IMR-90 (cell line): ENCODE measurements at regions not wholly inside any gene's neighbourhood (a gene's known extent, or its start where the extent isn't known, plus 50 kb on each side); places are given as distances from the start of the nearest gene placed in this dataset.

Source experiments
- ATAC-seq: fragments of 200-7000 bp; cut with Tn5 transposase; 2 replicates; pipeline ENCODE4 v1.9.1; 2020; ENCODE audit warnings: low read depth, mild to moderate bottlenecking, moderate library complexity
- BruUV-seq: library from RNA; stranded (reverse); fragments of 400-500 nt; replicated peaks from 2 replicates; lab custom pipeline; 2021; lab: Mats Ljungman, UMichigan
- CTCF ChIA-PET: fragments of 300-600 bp; formaldehyde crosslinking; extraction: SDS; loops from one replicate; lab custom pipeline; 2021; ENCODE audit warnings: antibody characterized with exemption; lab: Yijun Ruan, JAX
- POLR2A ChIA-PET: fragments of 300-600 bp; sonication (Branson Sonifier 250); formaldehyde crosslinking; loops from one replicate; lab custom pipeline; 2022; ENCODE audit warnings: antibody characterized with exemption; ENCODE audit not compliant: unreplicated experiment; lab: Charles Lee
- DNase-seq: peaks from one replicate; pipeline ENCODE4 v3.0.0; 2013
- H2AFZ ChIP-seq: replicated peaks from 2 replicates; pipeline ENCODE3; 2013; ENCODE audit warnings: low read length, mild to moderate bottlenecking; ENCODE audit not compliant: poor library complexity
- H2AK5ac ChIP-seq: 2 replicates; pipeline ENCODE4 v1.6.1; 2013; ENCODE audit warnings: low read depth, low read length, inconsistent platforms
- H2AK9ac ChIP-seq: replicated peaks from 2 replicates; pipeline ENCODE3; 2013; ENCODE audit warnings: mild to moderate bottlenecking, low read depth, low read length, moderate library complexity; ENCODE audit not compliant: poor library complexity
- H2BK120ac ChIP-seq: 2 replicates; pipeline ENCODE4 v1.6.1; 2013; ENCODE audit warnings: low read depth, low read length, inconsistent platforms
- H2BK15ac ChIP-seq: 3 replicates; pipeline ENCODE4 v1.6.1; 2013; ENCODE audit warnings: low read depth, low read length, inconsistent platforms
- H2BK20ac ChIP-seq: 2 replicates; pipeline ENCODE4 v1.6.1; 2013; ENCODE audit warnings: low read depth, mild to moderate bottlenecking, inconsistent platforms, low read length, moderate library complexity
- H2BK5ac ChIP-seq: 2 replicates; pipeline ENCODE4 v1.6.1; 2013; ENCODE audit warnings: mild to moderate bottlenecking, low read depth, low read length, inconsistent platforms; ENCODE audit not compliant: poor library complexity, severe bottlenecking
- H3K14ac ChIP-seq: replicated peaks from 2 replicates; pipeline ENCODE4 v1.6.1; 2013; ENCODE audit warnings: low read depth, low read length, inconsistent platforms
- H3K18ac ChIP-seq: 2 replicates; pipeline ENCODE4 v1.6.1; 2013; ENCODE audit warnings: low read depth, low read length, control low read depth
- H3K23ac ChIP-seq: 2 replicates; pipeline ENCODE4 v1.6.1; 2013; ENCODE audit warnings: low read depth, low read length, inconsistent platforms
- H3K27ac ChIP-seq: 2 replicates; pipeline ENCODE4 v1.5.1; 2013; ENCODE audit warnings: mild to moderate bottlenecking, control low read depth, low read length; ENCODE audit not compliant: insufficient read depth
- H3K27me3 ChIP-seq: 2 replicates; pipeline ENCODE4 v1.6.1; 2013; ENCODE audit warnings: low read length; ENCODE audit not compliant: control insufficient read depth, insufficient read depth
- H3K36me3 ChIP-seq: 2 replicates; pipeline ENCODE4 v1.6.1; 2013; ENCODE audit warnings: low read length, mixed read lengths; ENCODE audit not compliant: control insufficient read depth, insufficient read depth
- H3K4ac ChIP-seq: 2 replicates; pipeline ENCODE4 v1.6.1; 2013; ENCODE audit warnings: low read depth, low read length, inconsistent platforms
- H3K4me1 ChIP-seq: 2 replicates; pipeline ENCODE4 v1.6.1; 2013; ENCODE audit warnings: low read length, mixed read lengths; ENCODE audit not compliant: control insufficient read depth, insufficient read depth
- H3K4me2 ChIP-seq: 2 replicates; pipeline ENCODE4 v1.6.1; 2013; ENCODE audit warnings: low read depth, mild to moderate bottlenecking, control low read depth, low read length, moderate library complexity
- H3K4me3 ChIP-seq: 2 replicates; pipeline ENCODE4 v1.5.1; 2013; ENCODE audit warnings: low read depth, mild to moderate bottlenecking, control low read depth, low read length, moderate library complexity; ENCODE audit not compliant: insufficient read depth
- H3K56ac ChIP-seq: 2 replicates; pipeline ENCODE4 v1.6.1; 2013; ENCODE audit warnings: low read length, inconsistent platforms; ENCODE audit not compliant: insufficient read depth; ENCODE audit errors: extremely low read depth
- H3K79me1 ChIP-seq, 2 experiments: 2 replicates each; pipeline ENCODE4 v1.6.1; 2013; ENCODE audit warnings: low read length in 2 of 2, inconsistent platforms in 1 of 2, low read depth in 1 of 2
- H3K9ac ChIP-seq: 2 replicates; pipeline ENCODE4 v1.6.1; 2013; ENCODE audit warnings: low read depth, low read length, control low read depth
- H3K9me1 ChIP-seq: 2 replicates; pipeline ENCODE4 v1.6.1; 2013; ENCODE audit warnings: low read length, inconsistent platforms; ENCODE audit not compliant: insufficient read depth
- H3K9me3 ChIP-seq: 2 replicates; pipeline ENCODE4 v1.6.1; 2013; ENCODE audit warnings: low read length; ENCODE audit not compliant: control insufficient read depth, insufficient read depth
- H4K20me1 ChIP-seq: 2 replicates; pipeline ENCODE4 v1.6.1; 2013; ENCODE audit warnings: low read length, inconsistent platforms; ENCODE audit not compliant: insufficient read depth
- H4K5ac ChIP-seq: 2 replicates; pipeline ENCODE4 v1.6.1; 2013; ENCODE audit warnings: mild to moderate bottlenecking, low read depth, low read length, control low read depth
- H4K8ac ChIP-seq, 2 experiments: 2 replicates each; pipeline ENCODE4 v1.6.1; 2013; ENCODE audit warnings: low read depth in 2 of 2, low read length in 2 of 2, control low read depth in 1 of 2, inconsistent platforms in 1 of 2
- H4K91ac ChIP-seq: 2 replicates; pipeline ENCODE4 v1.6.1; 2013; ENCODE audit warnings: low read depth, low read length, inconsistent platforms; ENCODE audit not compliant: insufficient read depth
- CTCF ChIP-seq: conservative IDR thresholded peaks from 2 replicates; pipeline ENCODE4 v1.5.1; 2012; ENCODE audit warnings: mild to moderate bottlenecking, low read depth, low read length, improper control_type of control experiment
- NFE2L2 ChIP-seq: fragments of 150-350 bp; IDR thresholded peaks from 2 replicates; pipeline ENCODE4 v1.6.1; 2016; ENCODE audit warnings: low read depth, mild to moderate bottlenecking, low read length
- POLR2A ChIP-seq: IDR thresholded peaks from 2 replicates; pipeline ENCODE4 v1.6.1; 2012; ENCODE audit warnings: mild to moderate bottlenecking, low read depth, low read length
- RFX5 ChIP-seq: IDR thresholded peaks from 2 replicates; pipeline ENCODE4 v1.8.0; 2012; ENCODE audit warnings: low read depth, mild to moderate bottlenecking, low read length, moderate library complexity
- USF2 ChIP-seq: fragments of 150-350 bp; IDR thresholded peaks from 2 replicates; pipeline ENCODE4 v1.6.1; 2017; ENCODE audit warnings: mild to moderate bottlenecking, antibody characterized with exemption, low read length, low read depth
- WGBS, 2 experiments: methylation state at CpG; one replicate each; pipeline versions ENCODE4 v1.1.5 to v1.1.7; 2013; ENCODE audit warnings: missing lambda C conversion rate in 2 of 2; ENCODE audit not compliant: insufficient read length in 1 of 2; ENCODE audit errors: extremely low coverage in 2 of 2; 5-methylcytosine and 5-hydroxymethylcytosine counted together
- dilution Hi-C: fragments of 300-500 bp; cut with HindIII; formaldehyde crosslinking; loops from one replicate; pipeline ENCODE4 v1.14.3; 2018; ENCODE audit warnings: low sequenced_read_pairs; ENCODE audit not compliant: unreplicated experiment
- in situ Hi-C: fragments of 300-500 bp; cut with MboI; formaldehyde crosslinking; loops from 3 replicates; pipeline ENCODE4 v1.14.3; 2019; ENCODE audit warnings: low sequenced_read_pairs, inconsistent platforms, mixed read lengths
- intact Hi-C: fragments of 100-400 bp; cut with micrococcal nuclease; formaldehyde crosslinking; loops from 2 replicates; pipeline ENCODE4 v1.10.0; 2022
- TF ChIP-seq, protein P1 (sequence below): fragments of 150-350 bp; IDR thresholded peaks from 2 replicates; pipeline ENCODE4 v1.6.1; 2016; ENCODE audit warnings: low read depth, mild to moderate bottlenecking, low read length, moderate library complexity, borderline replicate concordance

DNA sequence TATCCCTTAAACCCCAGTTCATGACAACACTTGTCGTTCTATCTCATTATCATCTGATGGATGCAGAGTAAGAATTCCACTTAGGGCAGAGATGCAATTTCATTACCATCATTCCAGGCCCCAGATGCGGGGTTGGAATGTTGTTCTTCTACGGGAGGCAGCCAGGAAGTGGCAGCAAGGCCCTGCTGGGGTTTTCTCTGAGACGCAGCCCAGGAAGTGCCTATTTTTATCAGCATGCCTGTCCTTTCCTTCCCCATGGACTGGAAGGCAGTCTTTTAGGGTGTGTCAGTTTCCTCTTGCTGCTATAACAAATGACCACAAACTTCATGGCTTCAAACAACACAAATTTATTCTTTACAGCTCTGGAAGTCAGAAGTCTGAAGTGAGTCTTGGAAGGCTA, 246.6 kb upstream of the DYNLRB2 start:
- Histone ChIP-seq H3K4me1 (peaks cover 6% of the 10 kb centered on the region; the same call in 1 of the 2 replicates), H3K36me3 (no peaks in the 10 kb centered on the region), H3K4ac (no peak overlapping the region), H3K14ac (no peak overlapping the region), H4K91ac (no peak overlapping the region), H4K20me1 (no peaks in the 10 kb centered on the region), H2BK15ac (no peak overlapping the region), H2BK20ac (no peak overlapping the region), H2BK5ac (no peak overlapping the region), H3K9ac (no peak overlapping the region), H3K4me2 (no peak overlapping the region), H3K56ac (no peak overlapping the region), H3K4me3 (no peak overlapping the region), H3K79me1 (no peaks in the 10 kb centered on the region), H2AK9ac (no peak overlapping the region), H2AK5ac (no peak overlapping the region), H3K27ac (no peak overlapping the region), H2AFZ (no peak overlapping the region), H3K23ac (no peak overlapping the region), H3K9me3 (peaks cover 3% of the 10 kb centered on the region; the same call in 1 of the 2 replicates), H4K8ac (no peak overlapping the region), H3K18ac (no peak overlapping the region), H3K9me1 (peaks cover 12% of the 10 kb centered on the region), H3K27me3 (no peaks in the 10 kb centered on the region), H2BK120ac (no peak overlapping the region; the same call in 1 of the 2 replicates), H4K5ac (no peak overlapping the region)
- no peak for DNase-seq
- no peak for ATAC-seq
- in situ Hi-C loops: no loop called here
- intact Hi-C loops: no loop called here
- dilution Hi-C loops: no loop called here
- no TSS peak for BruUV-seq
- POLR2A ChIA-PET: no interaction called here
- CTCF ChIA-PET: interaction anchor here (0.8 kb wide), 1 partner anchor 65 kb away, joined by 3 read pairs; no protein-coding TSS in a partner anchor
- WGBS, 2 experiments: no CpG with 5 or more reads among the region's 4 CpGs
- no peak for TF ChIP-seq NFE2L2
- no peak for TF ChIP-seq USF2
- no peak for TF ChIP-seq POLR2A
- TF ChIP-seq RFX5: no peak
- no peak for TF ChIP-seq CTCF
- TF ChIP-seq, protein P1, sequence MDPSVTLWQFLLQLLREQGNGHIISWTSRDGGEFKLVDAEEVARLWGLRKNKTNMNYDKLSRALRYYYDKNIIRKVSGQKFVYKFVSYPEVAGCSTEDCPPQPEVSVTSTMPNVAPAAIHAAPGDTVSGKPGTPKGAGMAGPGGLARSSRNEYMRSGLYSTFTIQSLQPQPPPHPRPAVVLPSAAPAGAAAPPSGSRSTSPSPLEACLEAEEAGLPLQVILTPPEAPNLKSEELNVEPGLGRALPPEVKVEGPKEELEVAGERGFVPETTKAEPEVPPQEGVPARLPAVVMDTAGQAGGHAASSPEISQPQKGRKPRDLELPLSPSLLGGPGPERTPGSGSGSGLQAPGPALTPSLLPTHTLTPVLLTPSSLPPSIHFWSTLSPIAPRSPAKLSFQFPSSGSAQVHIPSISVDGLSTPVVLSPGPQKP: no peak
